Ramos (cell line): ENCODE measurements at regions not wholly inside any gene's neighbourhood (a gene's known extent, or its start where the extent isn't known, plus 50 kb on each side); places are given as distances from the start of the nearest gene placed in this dataset.

Source experiments
- in situ Hi-C: fragments of 300-500 bp; cut with MboI; formaldehyde crosslinking; loops from one replicate; pipeline ENCODE4 v1.14.3; 2022; ENCODE audit warnings: low sequenced_read_pairs; ENCODE audit not compliant: unreplicated experiment

GRCh38 chr16:86854626-86855294 is 276.4 kb downstream of the FOXL1 start:
- in situ Hi-C loops: no loop called here

GRCh38 chr16:86856946-86857586 is 278.7 kb downstream of the FOXL1 start:
- in situ Hi-C loops: no loop called here

DNA sequence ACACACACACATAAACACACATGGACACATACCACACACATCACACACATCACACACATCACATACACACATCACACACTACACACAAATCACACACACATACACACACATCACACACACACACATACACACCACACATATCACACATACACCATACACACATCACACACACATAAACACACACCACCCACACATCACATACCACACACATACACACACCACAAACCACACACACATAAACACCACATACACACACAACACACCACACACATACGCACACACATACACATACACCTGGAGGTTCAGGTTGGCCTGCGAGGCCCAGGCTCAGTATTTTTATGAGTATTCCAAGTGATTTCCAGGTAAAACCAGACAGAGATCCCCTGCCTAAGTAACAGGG is 279.5 kb downstream of the FOXL1 start:
- in situ Hi-C loops: no loop called here

DNA sequence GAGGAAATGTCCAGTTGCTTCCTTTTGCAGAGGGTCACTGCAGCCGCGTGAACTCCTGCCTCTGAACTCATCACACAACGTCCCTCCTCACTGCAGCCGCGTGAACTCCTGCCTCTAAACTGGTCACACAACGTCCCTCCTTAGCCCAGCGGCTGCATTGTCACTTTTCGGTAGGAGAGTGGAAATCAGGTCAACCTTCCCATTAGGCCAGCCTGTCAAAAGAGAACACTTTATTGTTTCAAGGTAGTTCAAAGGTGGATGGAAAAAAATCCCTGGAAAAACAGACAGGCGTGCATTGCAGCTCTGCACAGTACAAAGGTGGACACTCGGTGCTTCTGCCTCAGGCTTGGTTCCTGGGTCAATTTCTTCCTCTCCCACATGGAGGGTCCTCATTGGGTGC is 280.2 kb downstream of the FOXL1 start:
- in situ Hi-C loops: no loop called here

DNA sequence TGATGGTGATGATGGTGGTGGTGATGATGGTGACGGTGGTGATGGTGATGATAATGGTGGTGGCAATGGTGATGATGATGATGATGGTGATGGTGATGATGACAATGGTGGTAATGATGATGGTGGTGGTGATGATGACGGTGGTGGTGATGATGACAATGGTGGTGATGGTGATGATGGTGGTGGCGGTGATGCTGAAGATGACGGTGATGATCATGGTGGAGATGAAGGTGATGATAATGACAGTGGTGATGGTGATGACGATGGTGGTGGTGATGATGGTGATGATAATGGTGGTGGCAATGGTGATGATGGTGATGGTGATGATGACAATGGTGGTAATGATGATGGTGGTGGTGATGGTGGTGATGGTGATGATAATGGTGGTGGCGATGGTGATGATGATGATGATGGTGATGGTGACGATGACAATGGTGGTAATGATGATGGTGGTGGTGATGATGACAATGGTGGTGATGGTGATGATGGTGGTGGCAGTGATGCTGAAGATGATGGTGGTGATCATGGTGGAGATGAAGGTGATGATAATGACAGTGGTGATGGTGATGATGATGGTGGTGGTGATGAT is 283.0 kb downstream of the FOXL1 start:
- in situ Hi-C loops: loop anchor here (10.0 kb wide), 1 partner anchor 297 kb away; the partner anchor contains the start of gene FOXC2

- in situ Hi-C loops: loop anchor here (10.0 kb wide), 1 partner anchor 298 kb away; the partner anchor contains the start of gene FOXC2
Measured at GRCh38 chr16:86862595-86863280, 284.4 kb downstream of the FOXL1 start.

- in situ Hi-C loops: loop anchor here (10.0 kb wide), 1 partner anchor 299 kb away; the partner anchor contains the start of gene FOXC2
Measured at GRCh38 chr16:86863609-86864008, 285.3 kb downstream of the FOXL1 start.

GRCh38 chr16:86864586-86864985 is 286.2 kb downstream of the FOXL1 start:
- in situ Hi-C loops: loop anchor here (10.0 kb wide), 1 partner anchor 300 kb away; the partner anchor contains the start of gene FOXC2

DNA sequence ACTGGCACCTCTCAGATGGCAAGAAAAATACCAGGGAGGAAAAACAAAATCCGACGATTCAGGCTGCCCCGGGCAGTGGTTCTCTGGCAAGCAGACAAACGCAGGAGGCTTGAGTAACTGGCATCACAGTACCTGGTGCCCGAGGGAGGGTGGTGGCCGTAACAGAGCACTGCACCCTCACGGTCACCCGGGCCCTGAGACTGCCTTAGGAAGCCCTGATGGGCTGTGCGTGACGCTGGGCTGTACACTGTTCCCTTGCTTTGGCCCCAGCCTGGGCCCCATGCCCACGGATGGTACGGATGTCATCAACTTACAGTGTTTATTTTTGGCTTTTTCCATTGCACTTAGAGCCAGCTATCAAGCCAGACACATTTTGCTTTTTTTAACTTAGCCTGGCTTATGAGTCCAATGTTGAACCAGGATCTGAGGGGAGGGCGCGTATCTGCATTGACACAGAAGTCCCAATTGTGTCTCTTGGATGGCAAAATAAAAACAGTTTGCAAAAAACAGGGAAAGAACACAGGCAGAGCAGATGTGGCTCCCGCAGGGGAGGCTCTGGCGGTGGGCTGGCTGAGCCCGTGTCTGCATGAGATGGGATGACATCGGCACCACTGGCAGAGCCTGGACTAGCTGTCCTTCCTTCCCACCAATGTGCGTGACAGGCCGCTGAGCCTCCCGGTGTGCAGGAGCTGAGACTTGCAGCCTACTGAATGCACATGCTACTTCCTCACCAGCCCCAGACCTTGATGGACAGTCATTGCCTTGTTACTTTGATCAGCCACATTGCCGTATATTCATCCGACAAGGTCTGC is 287.7 kb downstream of the FOXL1 start:
- in situ Hi-C loops: loop anchor here (10.0 kb wide), 1 partner anchor 301 kb away; the partner anchor contains the start of gene FOXC2

GRCh38 chr16:86866986-86867722 is 288.8 kb downstream of the FOXL1 start:
- in situ Hi-C loops: loop anchor here (10.0 kb wide), 1 partner anchor 302 kb away; the partner anchor contains the start of gene FOXC2

- in situ Hi-C loops: loop anchor here (10.0 kb wide), 1 partner anchor 303 kb away; the partner anchor contains the start of gene FOXC2
Measured at GRCh38 chr16:86868070-86868469, 289.7 kb downstream of the FOXL1 start.

- in situ Hi-C loops: loop anchor here (10.0 kb wide), 1 partner anchor 304 kb away; the partner anchor contains the start of gene FOXC2
Measured at GRCh38 chr16:86868786-86869185, 290.4 kb downstream of the FOXL1 start.

DNA sequence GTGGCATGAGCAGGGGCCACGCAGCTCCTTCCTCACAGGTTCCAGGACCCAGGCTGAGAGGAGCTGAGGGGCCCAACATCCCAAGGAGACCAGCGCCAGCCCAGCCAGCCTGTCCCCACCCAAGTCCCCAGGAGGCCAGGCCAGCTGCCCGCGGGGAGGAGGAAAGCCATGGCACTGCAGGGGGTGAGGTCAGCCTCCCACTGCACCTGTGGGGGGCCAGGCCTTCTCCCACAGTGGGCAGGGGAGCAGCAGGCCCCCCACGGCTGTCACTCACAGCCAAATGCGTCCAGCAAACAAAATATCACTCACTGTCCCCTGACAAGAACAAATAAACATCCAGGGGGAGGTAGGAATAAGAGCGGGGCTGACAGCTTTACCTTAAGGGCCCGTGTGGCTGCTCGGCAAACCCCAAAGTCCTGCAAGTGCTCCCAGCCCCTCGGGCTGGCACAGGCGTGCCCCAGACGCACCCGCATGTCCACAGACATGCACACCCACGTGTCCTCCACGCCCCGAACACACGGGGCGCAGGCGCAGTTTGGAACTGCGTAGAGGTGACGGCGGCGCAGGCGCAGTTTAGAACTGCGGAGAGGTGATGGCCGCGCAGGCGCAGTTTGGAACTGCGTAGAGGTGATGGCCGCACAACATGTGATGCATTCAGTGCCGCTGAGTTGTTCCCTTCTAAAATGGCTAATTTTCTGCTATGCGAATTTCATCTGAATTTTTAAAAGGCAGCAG is 291.1 kb downstream of the FOXL1 start:
- in situ Hi-C loops: loop anchor here (10.0 kb wide), 1 partner anchor 305 kb away; the partner anchor contains the start of gene FOXC2

DNA sequence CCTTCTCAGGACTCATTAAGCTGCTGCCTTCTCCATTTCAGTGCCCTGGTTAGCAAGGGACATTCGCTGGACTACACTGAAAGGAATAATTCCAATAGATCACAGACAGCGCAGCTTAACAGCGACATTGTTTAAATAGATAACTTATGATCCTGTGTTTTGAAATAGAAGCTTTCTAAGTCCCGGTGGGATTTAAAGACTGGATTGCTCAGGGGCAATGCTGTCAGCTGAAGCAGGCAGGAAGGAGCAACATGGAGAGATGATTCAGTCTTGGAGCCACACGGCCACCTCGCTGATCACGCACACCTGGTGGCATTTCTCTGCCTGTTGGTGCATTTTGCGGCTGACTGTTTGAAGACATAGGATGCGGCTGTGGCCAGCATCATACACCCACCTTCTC is 292.0 kb downstream of the FOXL1 start:
- in situ Hi-C loops: no loop called here

DNA sequence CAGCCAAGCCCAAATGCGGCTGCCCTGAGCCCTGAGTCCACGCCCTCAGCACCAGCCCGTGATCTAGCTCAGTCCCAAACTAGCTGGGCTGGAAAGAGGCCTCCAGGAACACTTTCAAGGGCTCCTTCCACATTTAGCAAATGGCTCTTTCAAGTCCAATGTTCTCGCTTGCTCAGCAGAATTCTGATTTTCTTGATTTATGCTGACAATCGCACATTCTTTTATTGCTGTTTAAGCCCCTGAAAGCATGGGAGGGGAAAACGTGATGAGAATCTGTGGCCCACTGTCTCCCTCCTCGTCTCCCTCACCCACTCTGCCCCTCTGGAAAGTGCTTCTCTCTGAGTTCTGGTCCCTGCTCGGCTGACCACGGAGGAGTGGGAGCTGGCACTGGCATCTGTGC is 293.8 kb downstream of the FOXL1 start:
- in situ Hi-C loops: no loop called here

GRCh38 chr16:86872833-86873232 is 294.5 kb downstream of the FOXL1 start:
- in situ Hi-C loops: no loop called here

DNA sequence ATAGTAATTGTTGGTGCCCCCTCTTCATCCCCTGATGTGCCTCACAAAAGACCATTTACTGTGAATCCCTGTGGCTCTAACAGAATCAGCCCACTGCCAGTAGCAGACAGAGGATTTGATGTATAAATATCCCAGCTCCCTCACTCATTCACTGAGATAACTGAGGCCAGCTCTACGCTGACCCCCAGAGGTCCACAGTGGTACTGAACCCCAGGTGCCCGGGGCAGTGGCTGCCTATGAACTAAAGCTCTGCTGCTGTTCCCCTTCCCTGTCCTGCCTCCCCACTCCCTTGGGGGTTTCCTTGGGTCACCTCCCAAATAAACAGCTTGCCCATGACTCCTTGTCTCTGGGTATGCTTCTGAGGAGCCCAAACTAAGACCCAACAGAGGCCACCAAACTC is 295.8 kb downstream of the FOXL1 start:
- in situ Hi-C loops: no loop called here

GRCh38 chr16:86876499-86876898 is 298.1 kb downstream of the FOXL1 start:
- in situ Hi-C loops: no loop called here
